CD4-positive, alpha-beta T cell (primary cell): ENCODE measurements at regions not wholly inside any gene's neighbourhood (a gene's known extent, or its start where the extent isn't known, plus 50 kb on each side); places are given as distances from the start of the nearest gene placed in this dataset.

Experiments
- ATAC-seq: fragments of 200-7000 bp; cut with Tn5 transposase; one replicate; pipeline ENCODE4 v1.10.0; 2022; ENCODE audit warnings: mild to moderate bottlenecking; ENCODE audit not compliant: poor library complexity
- CTCF ChIA-PET: fragments of 350-600 bp; sonication (Branson Sonifier 250); formaldehyde crosslinking; loops from one replicate; lab custom pipeline; 2021; ENCODE audit warnings: antibody characterized with exemption, inconsistent platforms; lab: Charles Lee
- POLR2A ChIA-PET: fragments of 350-600 bp; sonication (Branson Sonifier 250); formaldehyde crosslinking; loops from one replicate; lab custom pipeline; 2021; ENCODE audit warnings: antibody characterized with exemption, inconsistent platforms; lab: Charles Lee
- DNase-seq, 14 experiments: peaks; one replicate each; pipeline ENCODE4 v3.0.0-alpha.2; 2013 to 2020; ENCODE audit warnings: mixed read lengths in 2 of 14
- H3K27ac ChIP-seq, 2 donors: one replicate each; pipeline versions ENCODE4 v1.5.1 to v1.7.0; 2013; ENCODE audit warnings: low read length in 2 of 2, low read depth in 1 of 2, mild to moderate bottlenecking in 1 of 2
- H3K27me3 ChIP-seq, 2 experiments: 1 replicate in 1 of 2; 2 replicates in 1 of 2; pipeline versions ENCODE4 v1.6.1 to v1.7.0; 2013; ENCODE audit warnings: low read length in 2 of 2, control low read depth in 1 of 2, mild to moderate bottlenecking in 1 of 2, moderate library complexity in 1 of 2; ENCODE audit not compliant: insufficient read depth in 2 of 2, control insufficient read depth in 1 of 2
- H3K36me3 ChIP-seq: one replicate; pipeline ENCODE4 v1.6.1; 2013; ENCODE audit warnings: low read length, control low read depth; ENCODE audit not compliant: insufficient read depth
- H3K4me1 ChIP-seq: one replicate; pipeline ENCODE4 v1.6.1; 2013; ENCODE audit warnings: low read length, control low read depth; ENCODE audit not compliant: insufficient read depth
- H3K4me3 ChIP-seq: one replicate; pipeline ENCODE4 v1.5.1; 2013; ENCODE audit warnings: mild to moderate bottlenecking, low read length, moderate library complexity
- H3K9me3 ChIP-seq, 2 experiments: 1 replicate in 1 of 2; 2 replicates in 1 of 2; pipeline versions ENCODE4 v1.6.1 to v1.7.0; 2013; ENCODE audit warnings: low read length in 2 of 2, mild to moderate bottlenecking in 2 of 2, control low read depth in 1 of 2, moderate library complexity in 1 of 2; ENCODE audit not compliant: control insufficient read depth in 1 of 2, insufficient read depth in 1 of 2
- H3K27ac Mint-ChIP-seq: one replicate; pipeline ENCODE4 v1.8.0; 2020; ENCODE audit warnings: mixed read lengths
- H3K27me3 Mint-ChIP-seq: one replicate; pipeline ENCODE4 v1.8.0; 2021; ENCODE audit warnings: mixed read lengths
- H3K36me3 Mint-ChIP-seq: one replicate; pipeline ENCODE4 v1.8.0; 2021; ENCODE audit warnings: low read depth, mixed read lengths
- H3K4me1 Mint-ChIP-seq: one replicate; pipeline ENCODE4 v1.8.0; 2021; ENCODE audit warnings: low read depth, mixed read lengths
- H3K4me3 Mint-ChIP-seq: one replicate; pipeline ENCODE4 v1.8.0; 2020; ENCODE audit warnings: mild to moderate bottlenecking, mixed read lengths
- H3K9me3 Mint-ChIP-seq: one replicate; pipeline ENCODE4 v1.8.0; 2020; ENCODE audit warnings: mixed read lengths
- intact Hi-C, 2 experiments: fragments of 100-400 bp; cut with DNase I in 1 of 2; cut with micrococcal nuclease in 1 of 2; formaldehyde crosslinking; loops; one replicate each; pipeline versions ENCODE4 v1.15.1 to v1.9.0; 2023 to 2025; cut with DNase I, micrococcal nuclease
- TF ChIP-seq, protein P1 (sequence below): fragments of 200-600 bp; IDR thresholded peaks from one replicate; pipeline ENCODE4 v1.8.0; 2022; ENCODE audit warnings: antibody characterized with exemption, mild to moderate bottlenecking

GRCh38 chr16:72704746-72705372 is 343.1 kb downstream of the ZFHX3 start:
- no peaks in the 10 kb centered on the region for H3K4me1 Mint-ChIP-seq
- Histone ChIP-seq H3K4me1 (no peaks in the 10 kb centered on the region), H3K4me3 (no peak overlapping the region), H3K27ac (no peak overlapping the region), H3K9me3 (peaks cover 5 to 7% of the 10 kb centered on the region in 2 experiments), H3K36me3 (no peaks in the 10 kb centered on the region), H3K27me3 (no peaks in the 10 kb centered on the region)
- ChIA-PET CTCF (no interaction called here), POLR2A (no interaction called here)
- H3K36me3 Mint-ChIP-seq: no peaks in the 10 kb centered on the region
- H3K9me3 Mint-ChIP-seq: peaks cover 4% of the 10 kb centered on the region
- no peak overlapping the region for H3K27ac Mint-ChIP-seq
- H3K27me3 Mint-ChIP-seq: peaks cover 5% of the 10 kb centered on the region
- ATAC-seq: no peak
- intact Hi-C loops: no loop called here
- no peak overlapping the region for H3K4me3 Mint-ChIP-seq
- TF ChIP-seq, protein P1, sequence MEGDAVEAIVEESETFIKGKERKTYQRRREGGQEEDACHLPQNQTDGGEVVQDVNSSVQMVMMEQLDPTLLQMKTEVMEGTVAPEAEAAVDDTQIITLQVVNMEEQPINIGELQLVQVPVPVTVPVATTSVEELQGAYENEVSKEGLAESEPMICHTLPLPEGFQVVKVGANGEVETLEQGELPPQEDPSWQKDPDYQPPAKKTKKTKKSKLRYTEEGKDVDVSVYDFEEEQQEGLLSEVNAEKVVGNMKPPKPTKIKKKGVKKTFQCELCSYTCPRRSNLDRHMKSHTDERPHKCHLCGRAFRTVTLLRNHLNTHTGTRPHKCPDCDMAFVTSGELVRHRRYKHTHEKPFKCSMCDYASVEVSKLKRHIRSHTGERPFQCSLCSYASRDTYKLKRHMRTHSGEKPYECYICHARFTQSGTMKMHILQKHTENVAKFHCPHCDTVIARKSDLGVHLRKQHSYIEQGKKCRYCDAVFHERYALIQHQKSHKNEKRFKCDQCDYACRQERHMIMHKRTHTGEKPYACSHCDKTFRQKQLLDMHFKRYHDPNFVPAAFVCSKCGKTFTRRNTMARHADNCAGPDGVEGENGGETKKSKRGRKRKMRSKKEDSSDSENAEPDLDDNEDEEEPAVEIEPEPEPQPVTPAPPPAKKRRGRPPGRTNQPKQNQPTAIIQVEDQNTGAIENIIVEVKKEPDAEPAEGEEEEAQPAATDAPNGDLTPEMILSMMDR: no peak
- DNase-seq: no peak

DNA sequence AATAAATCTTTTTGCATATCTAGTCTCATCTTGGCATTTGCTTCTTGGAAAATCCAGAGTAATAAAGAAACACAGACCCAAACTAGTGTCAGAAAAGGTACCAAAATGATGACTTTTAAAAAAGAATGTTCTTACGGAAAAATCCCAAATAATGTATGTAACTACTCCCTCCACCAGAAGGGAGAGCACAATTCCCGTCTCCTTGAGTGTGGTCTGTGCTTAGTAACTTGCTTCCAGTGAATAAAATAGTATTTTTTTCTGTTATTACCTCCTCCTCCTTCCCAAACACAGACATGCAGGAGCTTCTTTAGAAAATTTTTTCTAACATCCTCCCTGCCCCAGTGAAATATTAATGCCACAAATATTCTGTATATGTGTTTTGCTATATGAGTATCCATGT is 358.1 kb downstream of the ZFHX3 start:
- H3K4me3 Mint-ChIP-seq: no peak overlapping the region
- Histone ChIP-seq H3K27ac (no peak overlapping the region), H3K4me1 (no peaks in the 10 kb centered on the region), H3K36me3 (no peaks in the 10 kb centered on the region), H3K9me3 (no peaks in the 10 kb centered on the region), H3K27me3 (no peaks in the 10 kb centered on the region), H3K4me3 (no peak overlapping the region)
- H3K36me3 Mint-ChIP-seq: no peaks in the 10 kb centered on the region
- intact Hi-C loops: no loop called here
- ChIA-PET CTCF (no interaction called here), POLR2A (no interaction called here)
- H3K27ac Mint-ChIP-seq: no peak overlapping the region
- peaks cover 2% of the 10 kb centered on the region for H3K9me3 Mint-ChIP-seq
- H3K27me3 Mint-ChIP-seq: no peaks in the 10 kb centered on the region
- DNase-seq (no peak), ATAC-seq (no peak)
- no peaks in the 10 kb centered on the region for H3K4me1 Mint-ChIP-seq
- TF ChIP-seq, protein P1: no peak

- POLR2A ChIA-PET: no interaction called here
- H3K36me3 Mint-ChIP-seq: no peaks in the 10 kb centered on the region
Measured at GRCh38 chr16:72680732-72681131, 367.2 kb downstream of the ZFHX3 start.

More at GRCh38 chr16:72680732-72681131, 367.2 kb downstream of the ZFHX3 start:
- no peaks in the 10 kb centered on the region for H3K4me1 Mint-ChIP-seq
- Histone ChIP-seq H3K9me3 (peaks cover 0 to 2% of the 10 kb centered on the region in 2 experiments), H3K4me3 (no peak overlapping the region), H3K4me1 (no peaks in the 10 kb centered on the region), H3K27ac (no peak overlapping the region), H3K36me3 (no peaks in the 10 kb centered on the region), H3K27me3 (no peaks in the 10 kb centered on the region)
- no peak overlapping the region for H3K4me3 Mint-ChIP-seq
- no peak for DNase-seq
- TF ChIP-seq, protein P1: no peak
- H3K9me3 Mint-ChIP-seq: peaks cover 3% of the 10 kb centered on the region
- CTCF ChIA-PET: no interaction called here
- no peaks in the 10 kb centered on the region for H3K27me3 Mint-ChIP-seq
- no peak overlapping the region for H3K27ac Mint-ChIP-seq
- ATAC-seq: no peak
- intact Hi-C loops: no loop called here
